Osteocyte (in vitro differentiated cells): ENCODE measurements at regions not wholly inside any gene's neighbourhood (a gene's known extent, or its start where the extent isn't known, plus 50 kb on each side); places are given as distances from the start of the nearest gene placed in this dataset.

Experiments used
- DNase-seq: peaks from one replicate; pipeline ENCODE4 v3.0.0; 2021; ENCODE audit warnings: mixed read lengths; ENCODE audit not compliant: unreplicated experiment; ENCODE audit errors: extremely low spot score
- H3K27ac Mint-ChIP-seq: one replicate; pipeline ENCODE4 v1.8.0; 2021; ENCODE audit warnings: mild to moderate bottlenecking, mixed read lengths; ENCODE audit not compliant: unreplicated experiment
- H3K27me3 Mint-ChIP-seq: one replicate; pipeline ENCODE4 v1.8.0; 2021; ENCODE audit warnings: mixed read lengths; ENCODE audit not compliant: unreplicated experiment
- H3K36me3 Mint-ChIP-seq: one replicate; pipeline ENCODE4 v1.8.0; 2021; ENCODE audit warnings: mixed read lengths; ENCODE audit not compliant: unreplicated experiment
- H3K4me1 Mint-ChIP-seq: one replicate; pipeline ENCODE4 v1.8.0; 2021; ENCODE audit warnings: mixed read lengths; ENCODE audit not compliant: unreplicated experiment
- H3K4me3 Mint-ChIP-seq: one replicate; pipeline ENCODE4 v1.8.0; 2021; ENCODE audit warnings: mild to moderate bottlenecking, moderate library complexity, mixed read lengths; ENCODE audit not compliant: unreplicated experiment
- H3K9me3 Mint-ChIP-seq: one replicate; pipeline ENCODE4 v1.8.0; 2021; ENCODE audit warnings: mixed read lengths; ENCODE audit not compliant: unreplicated experiment
- CTCF ChIP-seq: fragments of 200-600 bp; sonication (generic); IDR thresholded peaks from 2 replicates; pipeline ENCODE4 v1.5.0; 2021; ENCODE audit warnings: antibody characterized with exemption, mild to moderate bottlenecking, moderate library complexity

- no peaks in the 10 kb centered on the region for H3K27me3 Mint-ChIP-seq
- H3K4me3 Mint-ChIP-seq, result no peak overlapping the region
- H3K27ac Mint-ChIP-seq, result no peak overlapping the region
- no peak for DNase-seq
- peaks cover 6% of the 10 kb centered on the region for H3K9me3 Mint-ChIP-seq
- H3K36me3 Mint-ChIP-seq, result no peaks in the 10 kb centered on the region
- no peak for TF ChIP-seq CTCF
- H3K4me1 Mint-ChIP-seq, result no peaks in the 10 kb centered on the region
Observed at GRCh38 chr18:39271654-39272053, 1706.1 kb upstream of the CELF4 start.

- H3K27me3 Mint-ChIP-seq, result no peaks in the 10 kb centered on the region
- DNase-seq, result no peak
- peaks cover 30% of the 10 kb centered on the region for H3K9me3 Mint-ChIP-seq
- no peak for TF ChIP-seq CTCF
- H3K36me3 Mint-ChIP-seq, result no peaks in the 10 kb centered on the region
- H3K4me3 Mint-ChIP-seq, result no peak overlapping the region
- peaks cover 1% of the 10 kb centered on the region for H3K4me1 Mint-ChIP-seq
- no peak overlapping the region for H3K27ac Mint-ChIP-seq
Observed at GRCh38 chr18:39260565-39260964, 1695.0 kb upstream of the CELF4 start.

GRCh38 chr18:39259736-39260135 is 1694.1 kb upstream of the CELF4 start:
- no peaks in the 10 kb centered on the region for H3K27me3 Mint-ChIP-seq
- H3K36me3 Mint-ChIP-seq, result no peaks in the 10 kb centered on the region
- TF ChIP-seq CTCF, result no peak
- H3K27ac Mint-ChIP-seq, result no peak overlapping the region
- no peak for DNase-seq
- H3K4me1 Mint-ChIP-seq, result peaks cover 1% of the 10 kb centered on the region
- H3K9me3 Mint-ChIP-seq, result peaks cover 28% of the 10 kb centered on the region
- no peak overlapping the region for H3K4me3 Mint-ChIP-seq

GRCh38 chr18:39244242-39244641 is 1678.6 kb upstream of the CELF4 start:
- no peaks in the 10 kb centered on the region for H3K36me3 Mint-ChIP-seq
- no peak overlapping the region for H3K27ac Mint-ChIP-seq
- H3K27me3 Mint-ChIP-seq, result no peaks in the 10 kb centered on the region
- TF ChIP-seq CTCF, result no peak
- DNase-seq, result no peak
- H3K9me3 Mint-ChIP-seq, result peaks cover 3% of the 10 kb centered on the region
- H3K4me3 Mint-ChIP-seq, result no peak overlapping the region
- no peaks in the 10 kb centered on the region for H3K4me1 Mint-ChIP-seq

- no peaks in the 10 kb centered on the region for H3K36me3 Mint-ChIP-seq
- H3K9me3 Mint-ChIP-seq, result no peaks in the 10 kb centered on the region
- no peaks in the 10 kb centered on the region for H3K4me1 Mint-ChIP-seq
- no peak overlapping the region for H3K27ac Mint-ChIP-seq
- TF ChIP-seq CTCF, result no peak
- DNase-seq, result no peak
- no peaks in the 10 kb centered on the region for H3K27me3 Mint-ChIP-seq
- no peak overlapping the region for H3K4me3 Mint-ChIP-seq
Observed at GRCh38 chr18:39241534-39241933, 1675.9 kb upstream of the CELF4 start.
